PC-3 (cell line): ENCODE measurements at regions not wholly inside any gene's neighbourhood (a gene's known extent, or its start where the extent isn't known, plus 50 kb on each side); places are given as distances from the start of the nearest gene placed in this dataset.

ENCODE experiments used
- CTCF ChIP-seq: fragments of 300-600 bp; sonication (generic); conservative IDR thresholded peaks from 2 replicates; pipeline ENCODE4 v1.5.1; 2017; ENCODE audit warnings: antibody characterized with exemption, low read depth, mild to moderate bottlenecking, low read length
- EZH2 ChIP-seq: fragments of 300-600 bp; sonication (generic); IDR thresholded peaks from one replicate; pipeline ENCODE4 v1.6.1; 2017; ENCODE audit warnings: antibody characterized with exemption, mild to moderate bottlenecking, low read length; ENCODE audit not compliant: unreplicated experiment
- EZH2phosphoT487 ChIP-seq: fragments of 300-600 bp; sonication (generic); IDR thresholded peaks from 2 replicates; pipeline ENCODE4 v1.6.1; 2018; ENCODE audit warnings: mild to moderate bottlenecking, antibody characterized with exemption, low read length, borderline replicate concordance

- no peak for TF ChIP-seq EZH2phosphoT487
- no peak for TF ChIP-seq CTCF
- TF ChIP-seq EZH2, result no peak
Measured at GRCh38 chr4:30427932-30428331, 292.2 kb upstream of the PCDH7 start.
